Nephron progenitor cell (in vitro differentiated cells): ENCODE measurements at regions not wholly inside any gene's neighbourhood (a gene's known extent, or its start where the extent isn't known, plus 50 kb on each side); places are given as distances from the start of the nearest gene placed in this dataset.
A peak's percentile ranks its signal among the peaks of the same experiment; 100 is the strongest.

Experiments used
- DNase-seq: peaks from one replicate; pipeline ENCODE4 v3.0.0; 2021
- H3K27ac Mint-ChIP-seq: 2 replicates; pipeline ENCODE4 v1.8.0; 2021; ENCODE audit warnings: mild to moderate bottlenecking, moderate library complexity, mixed read lengths
- H3K27me3 Mint-ChIP-seq: 2 replicates; pipeline ENCODE4 v1.8.0; 2021; ENCODE audit warnings: mild to moderate bottlenecking, low read depth, mixed read lengths; ENCODE audit not compliant: poor library complexity
- H3K36me3 Mint-ChIP-seq: 2 replicates; pipeline ENCODE4 v1.8.0; 2021; ENCODE audit warnings: low read depth, mixed read lengths
- H3K4me1 Mint-ChIP-seq: 2 replicates; pipeline ENCODE4 v1.8.0; 2021; ENCODE audit warnings: mixed read lengths
- H3K4me3 Mint-ChIP-seq: 2 replicates; pipeline ENCODE4 v1.8.0; 2021; ENCODE audit warnings: mild to moderate bottlenecking, moderate library complexity, mixed read lengths
- H3K9me3 Mint-ChIP-seq: 2 replicates; pipeline ENCODE4 v1.8.0; 2021; ENCODE audit warnings: mild to moderate bottlenecking, moderate library complexity, mixed read lengths
- TF ChIP-seq, protein P1 (sequence below): fragments of 200-600 bp; sonication (generic); IDR thresholded peaks from 2 replicates; pipeline ENCODE4 v1.5.0; 2021; ENCODE audit warnings: antibody characterized with exemption

DNA sequence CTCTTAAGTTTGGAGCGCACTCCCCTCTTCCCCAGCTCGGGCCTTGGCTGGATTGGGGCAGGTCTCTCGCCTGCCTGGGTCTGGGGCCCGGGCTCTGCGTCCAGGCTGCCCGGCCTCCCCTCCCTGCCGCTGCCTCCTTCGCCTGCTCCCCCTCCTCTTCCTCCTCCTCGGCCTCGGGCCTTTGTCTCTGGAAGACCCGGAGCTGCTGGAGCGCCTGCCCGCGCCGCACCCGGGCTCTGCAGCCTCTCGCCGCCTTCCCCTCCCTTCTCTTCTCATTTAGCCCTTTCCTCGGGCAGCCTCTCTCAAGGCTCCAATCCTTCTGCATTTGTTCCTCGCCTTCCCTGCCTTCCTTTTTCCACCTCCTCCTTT lies 218.5 kb downstream of the C9orf50 start:
- Mint-ChIP-seq H3K27ac (peak overlapping the region; percentile 94), H3K4me3 (peak overlapping the region; percentile 51), H3K36me3 (no peaks in the 10 kb centered on the region), H3K27me3 (peaks cover 4% of the 10 kb centered on the region), H3K4me1 (peaks cover 52% of the 10 kb centered on the region), H3K9me3 (no peaks in the 10 kb centered on the region)
- TF ChIP-seq, protein P1, sequence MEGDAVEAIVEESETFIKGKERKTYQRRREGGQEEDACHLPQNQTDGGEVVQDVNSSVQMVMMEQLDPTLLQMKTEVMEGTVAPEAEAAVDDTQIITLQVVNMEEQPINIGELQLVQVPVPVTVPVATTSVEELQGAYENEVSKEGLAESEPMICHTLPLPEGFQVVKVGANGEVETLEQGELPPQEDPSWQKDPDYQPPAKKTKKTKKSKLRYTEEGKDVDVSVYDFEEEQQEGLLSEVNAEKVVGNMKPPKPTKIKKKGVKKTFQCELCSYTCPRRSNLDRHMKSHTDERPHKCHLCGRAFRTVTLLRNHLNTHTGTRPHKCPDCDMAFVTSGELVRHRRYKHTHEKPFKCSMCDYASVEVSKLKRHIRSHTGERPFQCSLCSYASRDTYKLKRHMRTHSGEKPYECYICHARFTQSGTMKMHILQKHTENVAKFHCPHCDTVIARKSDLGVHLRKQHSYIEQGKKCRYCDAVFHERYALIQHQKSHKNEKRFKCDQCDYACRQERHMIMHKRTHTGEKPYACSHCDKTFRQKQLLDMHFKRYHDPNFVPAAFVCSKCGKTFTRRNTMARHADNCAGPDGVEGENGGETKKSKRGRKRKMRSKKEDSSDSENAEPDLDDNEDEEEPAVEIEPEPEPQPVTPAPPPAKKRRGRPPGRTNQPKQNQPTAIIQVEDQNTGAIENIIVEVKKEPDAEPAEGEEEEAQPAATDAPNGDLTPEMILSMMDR = no peak
- DNase-seq = peak; percentile 46

DNA sequence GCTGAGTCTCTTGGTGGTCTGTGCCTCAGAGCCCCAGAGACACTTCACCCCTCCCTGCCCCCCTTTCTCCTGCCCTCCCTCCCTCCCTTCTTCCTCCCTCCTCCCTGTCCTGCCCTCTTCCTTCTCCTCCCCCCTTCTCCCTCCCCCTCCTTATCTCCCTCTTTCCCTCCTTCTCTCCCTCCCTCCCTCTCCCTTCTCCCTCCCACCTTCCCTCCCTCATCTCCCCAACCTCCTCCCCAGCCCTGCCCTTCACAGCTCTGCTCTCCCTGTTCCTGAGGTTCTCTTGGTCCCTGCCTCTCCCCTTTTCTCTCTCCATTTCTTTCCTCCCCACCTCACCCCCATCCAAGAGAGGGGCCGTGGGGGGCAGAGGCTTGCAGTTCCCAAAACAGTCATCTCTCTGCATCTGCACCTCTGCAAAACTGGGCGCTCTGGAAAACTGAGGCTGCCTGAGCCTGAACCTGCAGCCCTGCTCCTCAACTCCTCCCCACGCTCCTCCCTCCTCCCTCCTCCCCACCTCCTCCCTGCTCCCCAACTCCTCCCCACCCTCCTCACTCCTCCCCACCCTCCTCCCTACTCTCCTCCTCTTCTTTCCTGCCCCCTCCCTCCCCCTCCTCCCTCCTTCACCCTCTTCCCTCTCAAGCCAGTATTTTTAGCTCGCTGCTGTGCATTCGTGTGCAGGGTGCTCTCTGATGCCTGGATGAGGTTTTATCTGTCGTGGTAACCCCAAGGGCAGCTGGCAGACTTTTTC lies 219.1 kb downstream of the C9orf50 start:
- no peaks in the 10 kb centered on the region for H3K9me3 Mint-ChIP-seq
- H3K4me3 Mint-ChIP-seq = no peak overlapping the region
- peaks cover 47% of the 10 kb centered on the region for H3K4me1 Mint-ChIP-seq
- no peaks in the 10 kb centered on the region for H3K36me3 Mint-ChIP-seq
- TF ChIP-seq, protein P1 = no peak
- peaks cover 4% of the 10 kb centered on the region for H3K27me3 Mint-ChIP-seq
- H3K27ac Mint-ChIP-seq = no peak overlapping the region
- DNase-seq = no peak

DNA sequence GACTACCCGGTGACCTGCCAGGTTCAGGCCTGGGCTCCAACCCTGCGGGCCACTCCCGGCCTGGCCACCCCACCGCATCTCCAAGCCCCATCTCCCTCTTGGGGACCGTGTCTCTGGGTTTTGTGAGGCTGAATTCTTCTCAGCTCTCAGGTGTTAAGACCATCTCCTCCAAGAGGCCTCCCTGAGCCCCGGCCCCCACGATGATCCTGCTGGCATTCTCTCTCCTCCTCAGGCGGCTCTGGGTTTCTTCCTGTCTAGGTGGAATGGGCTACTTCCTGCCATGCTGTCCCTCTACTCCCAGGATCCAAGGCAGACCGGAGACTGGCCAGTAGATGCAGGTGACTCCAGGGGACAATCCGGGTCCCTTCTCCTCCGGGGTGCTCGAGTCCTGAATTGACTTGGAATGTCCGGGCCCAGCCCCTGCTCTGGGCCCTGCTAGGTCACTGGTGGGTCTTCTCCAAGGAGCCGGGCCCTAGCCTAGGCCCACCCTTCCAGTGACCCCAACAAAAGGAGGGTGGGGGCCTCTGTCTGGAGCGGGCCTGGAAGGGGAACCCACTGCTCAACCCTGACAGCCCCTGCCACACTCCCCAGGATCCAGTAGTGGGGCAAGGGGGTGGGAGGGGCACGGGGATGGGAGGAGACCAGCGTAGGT lies 219.8 kb downstream of the C9orf50 start:
- TF ChIP-seq, protein P1 = no peak
- no peak for DNase-seq
- H3K36me3 Mint-ChIP-seq = no peaks in the 10 kb centered on the region
- H3K27ac Mint-ChIP-seq = no peak overlapping the region
- no peak overlapping the region for H3K4me3 Mint-ChIP-seq
- peaks cover 40% of the 10 kb centered on the region for H3K4me1 Mint-ChIP-seq
- no peaks in the 10 kb centered on the region for H3K9me3 Mint-ChIP-seq
- peaks cover 4% of the 10 kb centered on the region for H3K27me3 Mint-ChIP-seq

DNA sequence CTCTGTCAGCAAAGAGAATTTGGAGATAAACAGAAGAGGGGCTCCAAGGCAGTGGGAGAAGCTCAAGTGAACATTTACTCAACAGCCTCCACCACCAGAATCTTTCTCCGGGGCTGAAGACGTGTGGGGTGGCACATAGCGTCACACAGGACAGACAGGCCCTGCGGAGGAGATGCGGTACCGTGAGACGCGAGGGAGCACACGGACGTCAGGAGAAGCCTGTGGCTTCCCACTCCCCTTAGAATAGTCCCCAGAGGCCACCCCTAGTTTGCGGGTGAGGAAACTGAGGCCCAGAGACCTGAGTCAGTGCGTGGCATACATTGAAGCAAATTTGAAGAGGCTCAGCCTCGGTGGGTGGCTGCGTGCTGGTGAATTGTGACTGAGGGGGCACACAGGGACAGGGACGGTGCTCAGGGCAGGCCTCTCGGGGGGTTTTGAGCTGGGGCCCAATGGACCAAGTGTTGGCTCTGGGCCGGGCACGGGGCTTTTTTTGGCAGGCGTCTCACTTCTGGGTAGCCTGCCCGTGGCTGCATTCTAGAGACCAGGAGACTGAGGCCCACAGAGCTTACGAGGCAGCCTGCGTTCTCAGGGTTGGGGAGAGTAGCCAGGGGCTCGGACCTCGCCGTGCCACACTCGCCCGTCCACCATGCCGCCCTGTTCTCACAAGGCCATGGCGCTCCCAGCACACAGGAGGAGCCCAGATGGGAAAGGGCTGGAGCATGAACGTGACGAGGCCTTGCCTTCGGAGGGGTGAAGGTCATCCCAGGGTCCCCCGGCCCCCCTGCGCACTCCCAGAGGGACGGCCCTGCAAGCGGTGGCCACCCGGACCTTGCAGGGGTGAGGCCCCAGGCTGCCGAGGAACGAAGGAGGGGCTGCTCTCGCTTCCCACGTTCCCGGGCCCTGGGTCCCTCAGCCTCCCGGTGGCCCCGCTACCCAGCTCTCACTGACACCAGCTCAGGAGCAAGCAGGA lies 220.6 kb downstream of the C9orf50 start:
- peak overlapping the region; percentile 44 for H3K27ac Mint-ChIP-seq
- H3K9me3 Mint-ChIP-seq = no peaks in the 10 kb centered on the region
- no peak overlapping the region for H3K4me3 Mint-ChIP-seq
- H3K4me1 Mint-ChIP-seq = peaks cover 34% of the 10 kb centered on the region
- H3K36me3 Mint-ChIP-seq = no peaks in the 10 kb centered on the region
- DNase-seq = no peak
- TF ChIP-seq, protein P1 = no peak
- peaks cover 4% of the 10 kb centered on the region for H3K27me3 Mint-ChIP-seq

DNA sequence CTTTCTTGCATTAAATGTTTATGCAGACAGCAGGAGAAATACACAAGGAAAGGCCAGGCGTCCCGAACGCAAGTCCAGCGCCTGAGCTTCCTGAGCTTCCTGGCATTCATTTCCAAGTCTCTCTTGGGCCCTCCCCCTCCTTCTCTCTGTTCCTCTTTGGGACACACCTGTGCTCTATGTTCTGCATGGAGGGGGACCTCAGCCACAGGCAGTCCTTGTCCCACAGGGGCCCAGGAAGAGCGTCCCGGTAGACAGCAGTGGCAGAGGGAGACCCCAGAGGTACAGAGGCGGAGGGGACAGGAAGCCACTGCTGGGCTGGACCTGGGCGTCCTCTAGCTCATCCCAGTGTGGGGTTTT lies 221.3 kb downstream of the C9orf50 start:
- Mint-ChIP-seq H3K36me3 (no peaks in the 10 kb centered on the region), H3K27me3 (peaks cover 4% of the 10 kb centered on the region), H3K4me3 (no peak overlapping the region), H3K27ac (peak overlapping the region; percentile 49), H3K4me1 (peaks cover 31% of the 10 kb centered on the region), H3K9me3 (no peaks in the 10 kb centered on the region)
- DNase-seq = no peak
- TF ChIP-seq, protein P1 = no peak
